Upper lobe of left lung (tissue), 4 donors: ENCODE measurements at regions not wholly inside any gene's neighbourhood (a gene's known extent, or its start where the extent isn't known, plus 50 kb on each side); places are given as distances from the start of the nearest gene placed in this dataset.
"Not testable (repeated sequence)": the region's sequence is repeated elsewhere in the genome, so short reads cannot be mapped to it uniquely, and the experiment has no call there.

Source experiments
- POLR2A ChIP-seq, 4 donors: fragments of 450-650 bp; IDR thresholded peaks; one replicate each; pipeline ENCODE4 v1.5.1; 2016 to 2017; ENCODE audit warnings: antibody characterized with exemption in 4 of 4, mild to moderate bottlenecking in 2 of 4
- POLR2AphosphoS5 ChIP-seq, 2 donors: sonication (generic); formaldehyde crosslinking; IDR thresholded peaks; one replicate each; pipeline ENCODE4 v1.5.1; 2017; ENCODE audit warnings: antibody characterized with exemption in 2 of 2
- TF ChIP-seq, protein P1 (sequence below), 6 experiments: fragments of 450-650 bp in 4 of 6; fragments of 200-600 bp in 2 of 6; sonication (generic) in 2 of 6; IDR thresholded peaks; one replicate each; pipeline ENCODE4 v1.5.1; 2016 to 2019; ENCODE audit warnings: antibody characterized with exemption in 6 of 6

DNA sequence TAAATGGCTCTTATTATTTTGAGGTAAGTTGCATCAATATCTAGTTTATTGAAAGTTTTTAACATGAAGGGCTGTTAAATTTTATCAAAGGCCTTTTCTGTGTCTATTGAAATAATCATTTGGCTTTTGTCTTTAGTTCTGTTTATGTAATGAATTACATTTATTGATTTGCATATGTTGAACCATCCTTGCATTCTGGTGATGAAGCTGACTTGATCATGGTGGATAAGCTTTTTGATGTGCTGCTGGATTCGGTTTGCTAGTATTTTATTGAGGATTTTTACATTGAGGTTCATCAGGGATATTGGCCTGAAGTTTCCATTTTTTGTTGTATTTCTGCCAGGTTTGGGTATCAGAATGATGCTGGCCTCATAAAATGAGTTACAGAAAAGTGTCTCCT, 691.5 kb upstream of the B3GALT2 start:
- TF ChIP-seq, protein P1, sequence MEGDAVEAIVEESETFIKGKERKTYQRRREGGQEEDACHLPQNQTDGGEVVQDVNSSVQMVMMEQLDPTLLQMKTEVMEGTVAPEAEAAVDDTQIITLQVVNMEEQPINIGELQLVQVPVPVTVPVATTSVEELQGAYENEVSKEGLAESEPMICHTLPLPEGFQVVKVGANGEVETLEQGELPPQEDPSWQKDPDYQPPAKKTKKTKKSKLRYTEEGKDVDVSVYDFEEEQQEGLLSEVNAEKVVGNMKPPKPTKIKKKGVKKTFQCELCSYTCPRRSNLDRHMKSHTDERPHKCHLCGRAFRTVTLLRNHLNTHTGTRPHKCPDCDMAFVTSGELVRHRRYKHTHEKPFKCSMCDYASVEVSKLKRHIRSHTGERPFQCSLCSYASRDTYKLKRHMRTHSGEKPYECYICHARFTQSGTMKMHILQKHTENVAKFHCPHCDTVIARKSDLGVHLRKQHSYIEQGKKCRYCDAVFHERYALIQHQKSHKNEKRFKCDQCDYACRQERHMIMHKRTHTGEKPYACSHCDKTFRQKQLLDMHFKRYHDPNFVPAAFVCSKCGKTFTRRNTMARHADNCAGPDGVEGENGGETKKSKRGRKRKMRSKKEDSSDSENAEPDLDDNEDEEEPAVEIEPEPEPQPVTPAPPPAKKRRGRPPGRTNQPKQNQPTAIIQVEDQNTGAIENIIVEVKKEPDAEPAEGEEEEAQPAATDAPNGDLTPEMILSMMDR (IDR thresholded peaks at IDR 0.05): not testable (repeated sequence)
- TF ChIP-seq POLR2A, POLR2AphosphoS5 (IDR thresholded peaks at IDR 0.05): not testable (repeated sequence)
